Esophagus (tissue), 2 donors: ENCODE measurements at regions not wholly inside any gene's neighbourhood (a gene's known extent, or its start where the extent isn't known, plus 50 kb on each side); places are given as distances from the start of the nearest gene placed in this dataset.
"Not testable (repeated sequence)": the region's sequence is repeated elsewhere in the genome, so short reads cannot be mapped to it uniquely, and the experiment has no call there.

Experiments
- H3K27ac ChIP-seq, 2 donors: one replicate each; pipeline ENCODE4 v1.5.1; 2013; ENCODE audit warnings: low read depth in 2 of 2, mild to moderate bottlenecking in 2 of 2, inconsistent platforms in 1 of 2, low read length in 1 of 2, moderate library complexity in 1 of 2
- H3K27me3 ChIP-seq, 2 donors: one replicate each; pipeline ENCODE4 v1.6.1; 2013; ENCODE audit warnings: low read length in 2 of 2, control low read depth in 1 of 2, mild to moderate bottlenecking in 1 of 2; ENCODE audit not compliant: insufficient read depth in 2 of 2, control insufficient read depth in 1 of 2
- H3K36me3 ChIP-seq, 2 donors: one replicate each; pipeline ENCODE4 v1.6.1; 2013; ENCODE audit warnings: low read length in 1 of 2; ENCODE audit not compliant: control insufficient read depth in 2 of 2, insufficient read depth in 2 of 2
- H3K4me1 ChIP-seq, 2 donors: one replicate each; pipeline ENCODE4 v1.6.1; 2013; ENCODE audit warnings: low read length in 1 of 2; ENCODE audit not compliant: control insufficient read depth in 2 of 2, insufficient read depth in 2 of 2
- H3K4me3 ChIP-seq, 2 donors: one replicate each; pipeline ENCODE4 v1.5.1; 2013; ENCODE audit warnings: low read length in 2 of 2, mild to moderate bottlenecking in 2 of 2, low read depth in 1 of 2, moderate library complexity in 1 of 2
- H3K9me3 ChIP-seq, 2 donors: one replicate each; pipeline ENCODE4 v1.6.1; 2013; ENCODE audit warnings: mild to moderate bottlenecking in 2 of 2, low read depth in 1 of 2, low read length in 1 of 2, moderate library complexity in 1 of 2; ENCODE audit not compliant: control insufficient read depth in 2 of 2, insufficient read depth in 1 of 2
- WGBS, 2 donors: extraction: QIAGEN DNeasy Blood & Tissue Kit; methylation state at CpG; one replicate each; pipeline ENCODE4 v1.1.7; 2013; 5-methylcytosine and 5-hydroxymethylcytosine counted together
- donor health status: healthy with polysubstance abuse.
- donor health status: Bipolar disorder and iron deficiency.

DNA sequence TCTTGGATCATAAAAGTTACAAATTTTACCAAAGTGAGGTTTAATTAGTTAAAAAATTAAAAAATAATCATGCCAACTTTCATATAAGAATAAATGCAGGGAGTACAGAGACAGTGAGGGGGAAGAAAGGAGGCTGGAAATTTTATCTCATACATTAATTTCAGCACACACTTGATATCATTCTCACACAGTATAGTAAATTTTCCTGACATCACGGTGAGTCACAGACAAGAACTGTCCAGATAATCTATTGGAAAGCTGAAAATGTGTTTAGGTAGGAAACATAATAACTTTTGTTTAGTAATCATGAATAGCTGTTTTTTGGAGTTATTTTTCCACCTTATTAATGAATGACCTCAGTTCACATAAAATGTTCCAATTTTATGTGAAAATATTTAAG, 1204.8 kb downstream of the GALC start:
- no peaks in the 10 kb centered on the region for H3K4me1 ChIP-seq
- H3K36me3 ChIP-seq, result no peaks in the 10 kb centered on the region
- peaks cover 0 to 2% of the 10 kb centered on the region in 2 donors for H3K9me3 ChIP-seq
- H3K27me3 ChIP-seq, result no peaks in the 10 kb centered on the region
- H3K4me3 ChIP-seq, result no peak overlapping the region
- H3K27ac ChIP-seq, result no peak overlapping the region
- 80 to 84% methylated on average over 1 of the region's 1 CpG for WGBS, 2 donors

- 67 to 78% methylated on average over 3 of the region's 3 CpGs for whole genome bisulfite sequencing, 2 donors
- H3K36me3 ChIP-seq, result no peaks in the 10 kb centered on the region
Measured at GRCh38 chr14:86787717-86788116, 1205.3 kb downstream of the GALC start.

DNA sequence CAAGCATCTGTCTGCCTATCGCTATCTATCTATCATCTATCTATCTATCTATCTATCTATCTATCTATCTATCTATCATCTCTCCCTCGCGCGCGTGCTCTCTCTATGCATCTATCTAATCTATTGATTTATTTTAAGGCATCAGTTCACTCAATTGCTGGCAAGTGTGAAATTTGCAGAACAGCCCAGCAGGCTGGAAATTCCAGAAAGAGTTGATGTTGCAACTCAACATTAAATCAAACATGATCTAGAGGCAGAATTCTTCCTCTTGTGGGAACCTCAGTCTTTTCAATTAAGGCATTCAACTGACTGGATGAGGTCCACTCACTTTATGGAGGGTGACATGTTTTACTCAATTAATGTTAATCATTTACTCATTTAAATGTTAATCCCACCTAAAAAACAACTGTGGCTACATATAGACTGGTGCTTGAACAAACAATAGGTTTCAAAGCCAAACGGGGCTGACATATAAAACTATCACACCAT, 1210.8 kb downstream of the GALC start:
- H3K9me3 ChIP-seq, result no peaks in the 10 kb centered on the region
- H3K27me3 ChIP-seq, result no peaks in the 10 kb centered on the region
- 87 to 88% methylated on average over 6 of the region's 6 CpGs for WGBS, 2 donors
- no peaks in the 10 kb centered on the region for H3K36me3 ChIP-seq
- no peak overlapping the region for H3K27ac ChIP-seq
- no peaks in the 10 kb centered on the region for H3K4me1 ChIP-seq
- H3K4me3 ChIP-seq, result no peak overlapping the region

More at GRCh38 chr14:86787717-86788116, 1205.3 kb downstream of the GALC start:
- Histone ChIP-seq H3K27ac (no peak overlapping the region), H3K9me3 (peaks cover 0 to 2% of the 10 kb centered on the region in 2 donors), H3K27me3 (no peaks in the 10 kb centered on the region), H3K4me3 (no peak overlapping the region), H3K4me1 (no peaks in the 10 kb centered on the region)

DNA sequence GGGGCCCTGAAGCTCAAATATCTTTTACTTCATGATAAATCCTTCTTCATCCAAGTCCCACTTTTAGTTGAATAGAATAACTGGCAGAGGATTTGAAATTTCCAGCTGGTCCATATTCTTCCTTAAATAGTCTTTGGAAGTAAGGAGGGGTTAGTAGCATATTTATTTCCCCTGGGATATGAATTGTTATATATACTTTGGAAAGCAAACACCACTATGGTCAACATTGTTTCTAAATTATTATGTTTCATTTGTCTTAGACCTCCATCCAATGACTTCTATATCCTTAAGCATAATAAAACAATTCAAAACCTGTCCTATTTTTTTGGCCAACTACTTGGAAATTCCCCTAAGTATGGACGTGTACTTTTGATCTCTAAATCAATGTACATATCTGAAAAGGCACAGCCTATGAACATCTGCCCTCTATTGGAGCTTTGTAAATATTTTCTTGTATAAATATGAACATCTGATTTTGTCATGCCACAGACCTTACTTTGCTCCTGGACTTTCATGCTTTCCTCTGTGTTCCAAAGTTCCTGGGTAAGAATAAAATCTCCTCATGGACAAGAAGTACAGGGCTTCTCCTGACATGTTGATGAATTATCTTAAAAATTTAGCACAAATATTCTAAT, 1212.0 kb downstream of the GALC start:
- no peak overlapping the region for H3K4me3 ChIP-seq
- no peak overlapping the region for H3K27ac ChIP-seq
- H3K4me1 ChIP-seq, result no peaks in the 10 kb centered on the region
- WGBS, 2 donors, result 30 to 38% methylated on average over 1 of the region's 1 CpG
- peaks cover 0 to 2% of the 10 kb centered on the region in 2 donors for H3K9me3 ChIP-seq
- H3K27me3 ChIP-seq, result no peaks in the 10 kb centered on the region
- H3K36me3 ChIP-seq, result no peaks in the 10 kb centered on the region

- Histone ChIP-seq H3K4me1 (no peaks in the 10 kb centered on the region), H3K36me3 (no peaks in the 10 kb centered on the region), H3K4me3 (no peak overlapping the region), H3K9me3 (peaks cover 0 to 2% of the 10 kb centered on the region in 2 donors), H3K27me3 (no peaks in the 10 kb centered on the region), H3K27ac (no peak overlapping the region)
- WGBS, 2 donors, result 55 to 81% methylated on average over 2 of the region's 2 CpGs
Measured at GRCh38 chr14:86780461-86780860, 1212.5 kb downstream of the GALC start.

GRCh38 chr14:86779416-86779815, 1213.6 kb downstream of the GALC start:
- Histone ChIP-seq H3K27ac (no peak overlapping the region), H3K9me3 (peaks cover 0 to 2% of the 10 kb centered on the region in 2 donors), H3K4me1 (no peaks in the 10 kb centered on the region), H3K36me3 (no peaks in the 10 kb centered on the region), H3K4me3 (no peak overlapping the region), H3K27me3 (no peaks in the 10 kb centered on the region)
- 90% methylated on average over 1 of the region's 1 CpG for WGBS, 2 donors

- no peaks in the 10 kb centered on the region for H3K27me3 ChIP-seq
- H3K4me3 ChIP-seq, result no peak overlapping the region
- no peaks in the 10 kb centered on the region for H3K4me1 ChIP-seq
- H3K9me3 ChIP-seq, result peaks cover 0 to 2% of the 10 kb centered on the region in 2 donors
- H3K27ac ChIP-seq, result no peak overlapping the region
- H3K36me3 ChIP-seq, result no peaks in the 10 kb centered on the region
- WGBS, 2 donors, result 62 to 74% methylated on average over 2 of the region's 2 CpGs
Measured at GRCh38 chr14:86777963-86778602, 1214.9 kb downstream of the GALC start.

- H3K9me3 ChIP-seq, H3K27me3 ChIP-seq, H3K4me3 ChIP-seq, H3K4me1 ChIP-seq, H3K36me3 ChIP-seq, H3K27ac ChIP-seq: not testable (repeated sequence)
- 73 to 79% methylated on average over 3 of the region's 3 CpGs for WGBS, 2 donors
Measured at GRCh38 chr14:86775896-86776295, 1217.1 kb downstream of the GALC start.

GRCh38 chr14:86774916-86775315, 1218.1 kb downstream of the GALC start:
- H3K27ac ChIP-seq, result no peak overlapping the region
- no peaks in the 10 kb centered on the region for H3K4me1 ChIP-seq
- 50 to 79% methylated on average over 2 of the region's 2 CpGs for WGBS, 2 donors
- H3K9me3 ChIP-seq, result peaks cover 0 to 2% of the 10 kb centered on the region in 2 donors
- no peaks in the 10 kb centered on the region for H3K36me3 ChIP-seq
- H3K27me3 ChIP-seq, result no peaks in the 10 kb centered on the region
- no peak overlapping the region for H3K4me3 ChIP-seq

GRCh38 chr14:86772075-86772474, 1220.9 kb downstream of the GALC start:
- 46 to 51% methylated on average over 1 of the region's 1 CpG for WGBS, 2 donors
- H3K36me3 ChIP-seq, result no peaks in the 10 kb centered on the region

More at GRCh38 chr14:86772075-86772474, 1220.9 kb downstream of the GALC start:
- H3K4me1 ChIP-seq, result no peaks in the 10 kb centered on the region
- H3K27ac ChIP-seq, result no peak overlapping the region
- peaks cover 0 to 2% of the 10 kb centered on the region in 2 donors for H3K9me3 ChIP-seq
- H3K27me3 ChIP-seq, result no peaks in the 10 kb centered on the region
- H3K4me3 ChIP-seq, result no peak overlapping the region
